ENCODE measurements at regions not wholly inside any gene's neighbourhood (a gene's known extent, or its start where the extent isn't known, plus 50 kb on each side); places are given as distances from the start of the nearest gene placed in this dataset.

- TF ChIP-seq CTCF (IDR thresholded peaks at IDR 0.05) = no peak
- no peak for TF ChIP-seq POLR2A (IDR thresholded peaks at IDR 0.05)
Measured at GRCh38 chr20:23147647-23147963, 61.5 kb upstream of the CD93 start.
